Transverse colon (tissue), 4 donors: ENCODE measurements at regions not wholly inside any gene's neighbourhood (a gene's known extent, or its start where the extent isn't known, plus 50 kb on each side); places are given as distances from the start of the nearest gene placed in this dataset.

Experiments used
- DNase-seq: peaks from one replicate; pipeline ENCODE4 v3.0.0-alpha.2; 2019
- H3K27ac ChIP-seq, 4 donors: fragments of 200-600 bp; sonication (generic); 2 replicates each; pipeline ENCODE4 v1.5.1; 2016 to 2018; ENCODE audit warnings: inconsistent platforms in 4 of 4
- H3K27me3 ChIP-seq: fragments of 200-600 bp; sonication (generic); 2 replicates; pipeline ENCODE4 v1.5.1; 2017; ENCODE audit warnings: inconsistent platforms
- H3K36me3 ChIP-seq, 4 donors: fragments of 200-600 bp; sonication (generic); 2 replicates each; pipeline ENCODE4 v1.5.1; 2017 to 2019; ENCODE audit warnings: inconsistent platforms in 4 of 4
- H3K4me1 ChIP-seq, 4 donors: fragments of 200-600 bp; sonication (generic); 2 replicates each; pipeline ENCODE4 v1.5.1; 2017 to 2020; ENCODE audit warnings: inconsistent platforms in 4 of 4
- H3K4me3 ChIP-seq, 4 donors: fragments of 200-600 bp; sonication (generic); 1 replicate in 1 of 4; 2 replicates in 3 of 4; pipeline versions ENCODE4 v1.5.1 to v1.6.1; 2017 to 2019; ENCODE audit warnings: inconsistent platforms in 4 of 4
- H3K9me3 ChIP-seq, 2 donors: fragments of 200-600 bp; sonication (generic); 2 replicates each; pipeline ENCODE4 v1.5.1; 2017 to 2019; ENCODE audit warnings: inconsistent platforms in 2 of 2
- CTCF ChIP-seq, 5 experiments: fragments of 200-600 bp in 3 of 5; fragments of 450-650 bp in 2 of 5; sonication (generic) in 3 of 5; IDR thresholded peaks; 1 replicate in 2 of 5; 2 replicates in 3 of 5; pipeline ENCODE4 v1.5.1; 2016 to 2017; ENCODE audit warnings: antibody characterized with exemption in 5 of 5, inconsistent platforms in 3 of 5, mild to moderate bottlenecking in 2 of 5, moderate library complexity in 1 of 5
- EP300 ChIP-seq: sonication (generic); formaldehyde crosslinking; IDR thresholded peaks from one replicate; pipeline ENCODE4 v1.6.1; 2017; ENCODE audit warnings: antibody characterized with exemption, low read depth
- POLR2A ChIP-seq: fragments of 450-650 bp; IDR thresholded peaks from one replicate; pipeline ENCODE4 v1.6.1; 2016; ENCODE audit warnings: antibody characterized with exemption, mild to moderate bottlenecking, moderate library complexity
- POLR2AphosphoS5 ChIP-seq, 3 donors: sonication (generic); formaldehyde crosslinking; IDR thresholded peaks; one replicate each; pipeline ENCODE4 v1.6.1; 2016; ENCODE audit warnings: antibody characterized with exemption in 3 of 3
- WGBS, 2 donors: methylation state at CpG; one replicate each; pipeline ENCODE4 v1.1.5; 2018; ENCODE audit warnings: low coverage in 1 of 2; 5-methylcytosine and 5-hydroxymethylcytosine counted together
- in situ Hi-C, 4 donors: fragments of 200-750 bp; cut with MboI; loops; one replicate each; pipeline versions ENCODE4 v1.15.0 to v1.15.1; 2017; ENCODE audit warnings: low sequenced_read_pairs in 3 of 4, low pct_ligation_motif_present in 1 of 4, low pct_unique_long_range_greater_than_20kb in 1 of 4
- intact Hi-C: fragments of 100-400 bp; cut with DNase I; formaldehyde crosslinking; loops from one replicate; pipeline ENCODE4 v1.15.1; 2023; ENCODE audit warnings: low total_unique reads

DNA sequence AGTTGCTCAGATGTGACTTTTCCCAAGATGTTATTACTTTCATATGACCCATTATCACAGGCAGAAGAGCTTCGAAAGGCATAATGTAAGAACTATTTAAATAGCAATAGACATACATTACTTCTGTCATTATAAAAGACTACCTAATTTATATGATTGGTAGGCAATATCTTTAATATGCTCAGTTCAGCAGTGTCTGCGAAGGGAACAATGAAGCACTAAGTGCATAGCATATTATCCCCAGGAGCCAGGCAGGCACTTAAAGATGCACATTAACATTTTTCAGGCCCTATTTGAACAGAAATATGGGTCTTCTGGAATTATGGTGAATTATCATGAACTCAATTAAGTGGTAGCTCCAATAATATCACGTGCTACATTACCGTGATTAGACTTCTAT lies 217.8 kb downstream of the EPM2A start:
- no peak for DNase-seq
- Histone ChIP-seq H3K9me3 (no peaks in the 10 kb centered on the region), H3K27me3 (no peaks in the 10 kb centered on the region), H3K4me1 (no peaks in the 10 kb centered on the region), H3K4me3 (no peak overlapping the region), H3K27ac (no peak overlapping the region), H3K36me3 (no peaks in the 10 kb centered on the region)
- 86 to 98% methylated on average over 4 of the region's 4 CpGs for WGBS, 2 donors
- no peak for TF ChIP-seq POLR2AphosphoS5 (IDR thresholded peaks at IDR 0.05)
- TF ChIP-seq EP300, result no peak
- no peak for TF ChIP-seq CTCF (IDR thresholded peaks at IDR 0.05)
- no peak for TF ChIP-seq POLR2A
- in situ Hi-C loops (no loop called here), intact Hi-C loops (no loop called here)

- in situ Hi-C loops, result no loop called here
- DNase-seq, result no peak
- TF ChIP-seq POLR2A, result no peak
- no peak for TF ChIP-seq POLR2AphosphoS5 (IDR thresholded peaks at IDR 0.05)
- TF ChIP-seq EP300, result no peak
- TF ChIP-seq CTCF (IDR thresholded peaks at IDR 0.05), result no peak
- WGBS, 2 donors, result 85 to 100% methylated on average over 3 of the region's 3 CpGs
- H3K9me3 ChIP-seq, result no peaks in the 10 kb centered on the region
- no peaks in the 10 kb centered on the region for H3K4me1 ChIP-seq
- H3K36me3 ChIP-seq, result no peaks in the 10 kb centered on the region
- H3K4me3 ChIP-seq, result no peak overlapping the region
- no peaks in the 10 kb centered on the region for H3K27me3 ChIP-seq
- intact Hi-C loops, result no loop called here
- H3K27ac ChIP-seq, result no peak overlapping the region
These were observed 210.3 kb downstream of the EPM2A start for GRCh38 chr6:145525038-145525437.

DNA sequence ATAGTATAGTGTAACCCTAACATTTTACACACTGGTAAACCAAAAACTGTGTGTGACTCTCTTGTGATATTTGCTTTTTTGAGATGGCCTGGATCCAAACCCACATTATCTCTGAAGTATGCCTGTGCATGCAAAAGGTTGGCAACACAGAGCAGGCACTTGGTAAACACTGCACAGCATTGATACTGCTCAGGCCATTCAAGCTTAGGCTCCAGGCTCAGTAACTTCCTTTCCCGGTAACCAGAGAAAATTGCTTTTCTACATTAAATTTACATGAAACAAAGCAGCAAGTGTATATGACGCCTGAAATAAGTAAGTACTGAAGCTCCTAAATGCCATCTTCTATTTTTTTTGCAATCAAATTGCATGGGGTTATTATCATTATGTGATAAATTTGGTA lies 205.7 kb downstream of the EPM2A start:
- intact Hi-C loops, result no loop called here
- H3K4me3 ChIP-seq, result no peak overlapping the region
- in situ Hi-C loops, result no loop called here
- H3K27ac ChIP-seq, result no peak overlapping the region
- no peaks in the 10 kb centered on the region for H3K4me1 ChIP-seq
- H3K9me3 ChIP-seq, result no peaks in the 10 kb centered on the region
- DNase-seq, result no peak
- no peak for TF ChIP-seq CTCF (IDR thresholded peaks at IDR 0.05)
- TF ChIP-seq POLR2AphosphoS5 (IDR thresholded peaks at IDR 0.05), result no peak
- TF ChIP-seq POLR2A, result no peak
- no peak for TF ChIP-seq EP300
- WGBS, 2 donors, result 38 to 55% methylated on average over 2 of the region's 2 CpGs
- H3K36me3 ChIP-seq, result no peaks in the 10 kb centered on the region
- no peaks in the 10 kb centered on the region for H3K27me3 ChIP-seq

DNA sequence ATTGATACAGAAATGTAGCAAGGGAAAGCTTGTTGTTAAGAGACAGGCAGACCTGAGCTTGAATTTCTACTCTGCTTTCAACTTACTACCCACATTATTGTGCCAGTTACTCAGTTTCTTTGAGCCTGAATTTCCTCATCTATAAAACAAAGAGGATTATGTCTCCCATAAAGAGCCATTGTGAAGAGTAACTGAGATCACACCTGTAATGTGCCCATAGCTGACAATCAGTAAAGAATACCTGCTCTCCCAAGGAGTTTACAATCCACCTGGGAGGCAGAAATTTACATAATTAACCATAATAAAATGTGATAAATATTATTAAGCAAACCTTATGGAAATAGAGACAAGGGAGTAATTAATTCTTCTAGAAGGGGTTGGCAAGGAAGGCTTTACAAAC lies 204.9 kb downstream of the EPM2A start:
- no peaks in the 10 kb centered on the region for H3K27me3 ChIP-seq
- intact Hi-C loops (no loop called here), in situ Hi-C loops (no loop called here)
- no peaks in the 10 kb centered on the region for H3K9me3 ChIP-seq
- H3K4me1 ChIP-seq, result no peaks in the 10 kb centered on the region
- no peak for DNase-seq
- H3K4me3 ChIP-seq, result no peak overlapping the region
- no peaks in the 10 kb centered on the region for H3K36me3 ChIP-seq
- TF ChIP-seq POLR2AphosphoS5 (IDR thresholded peaks at IDR 0.05) (no peak), POLR2A (no peak)
- H3K27ac ChIP-seq, result no peak overlapping the region

DNA sequence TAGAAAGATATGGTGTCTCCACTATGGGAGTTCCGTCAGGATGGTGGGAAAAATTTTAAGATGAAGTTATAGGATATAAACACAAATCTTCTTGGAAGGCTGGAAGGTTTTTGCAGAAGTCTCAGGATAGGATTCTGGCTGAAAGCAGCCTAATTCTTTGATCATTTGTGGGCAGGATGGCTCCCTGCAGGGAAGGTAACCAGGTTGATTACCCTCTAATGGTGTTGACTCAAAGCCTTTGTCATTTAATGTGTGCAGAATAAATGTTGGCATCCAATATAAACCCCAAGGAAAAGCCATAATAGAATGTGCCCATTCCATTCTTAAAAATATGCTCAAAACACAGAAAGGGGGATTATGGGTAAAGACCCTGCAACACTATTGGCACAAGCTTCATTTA lies 204.3 kb downstream of the EPM2A start:
- in situ Hi-C loops (no loop called here), intact Hi-C loops (no loop called here)
- Histone ChIP-seq H3K36me3 (no peaks in the 10 kb centered on the region), H3K4me1 (no peaks in the 10 kb centered on the region), H3K27me3 (no peaks in the 10 kb centered on the region), H3K4me3 (no peak overlapping the region), H3K27ac (no peak overlapping the region), H3K9me3 (no peaks in the 10 kb centered on the region)
- TF ChIP-seq EP300 (no peak), POLR2A (no peak), CTCF (IDR thresholded peaks at IDR 0.05) (no peak), POLR2AphosphoS5 (IDR thresholded peaks at IDR 0.05) (no peak)
- no peak for DNase-seq
- 40 to 56% methylated on average over 1 of the region's 1 CpG for WGBS, 2 donors
